NCI-H2227 (cell line): ENCODE measurements at regions not wholly inside any gene's neighbourhood (a gene's known extent, or its start where the extent isn't known, plus 50 kb on each side); places are given as distances from the start of the nearest gene placed in this dataset.
"Not testable (repeated sequence)": the region's sequence is repeated elsewhere in the genome, so short reads cannot be mapped to it uniquely, and the experiment has no call there.

ENCODE experiments used
- DNase-seq: peaks from one replicate; lab custom pipeline; 2025; ENCODE audit not compliant: unreplicated experiment; lab: John Stamatoyannopoulos, UW

GRCh38 chr5:102154791-102155605 lies 141.1 kb downstream of the SLCO4C1 start:
- DNase-seq, result not testable (repeated sequence)

- DNase-seq, result no peak
Observed at GRCh38 chr5:102154291-102154690, 141.8 kb downstream of the SLCO4C1 start.

GRCh38 chr5:102153003-102153759 lies 142.9 kb downstream of the SLCO4C1 start:
- DNase-seq, result no peak

GRCh38 chr5:102139029-102139428 lies 157.1 kb downstream of the SLCO4C1 start:
- no peak for DNase-seq

- DNase-seq, result no peak
Observed at GRCh38 chr5:102138243-102138653, 157.8 kb downstream of the SLCO4C1 start.

- DNase-seq, result no peak
Observed at GRCh38 chr5:102130890-102131289, 165.2 kb downstream of the SLCO4C1 start.

GRCh38 chr5:102130386-102130785 lies 165.7 kb downstream of the SLCO4C1 start:
- DNase-seq, result no peak

- DNase-seq, result no peak
Observed at GRCh38 chr5:102119252-102119651, 176.8 kb downstream of the SLCO4C1 start.

GRCh38 chr5:102115736-102116135 lies 180.3 kb downstream of the SLCO4C1 start:
- no peak for DNase-seq

GRCh38 chr5:102114525-102115069 lies 181.5 kb downstream of the SLCO4C1 start:
- DNase-seq, result no peak

- no peak for DNase-seq
Observed at GRCh38 chr5:102107865-102108264, 188.2 kb downstream of the SLCO4C1 start.

- no peak for DNase-seq
Observed at GRCh38 chr5:102106599-102106998, 189.5 kb downstream of the SLCO4C1 start.

GRCh38 chr5:102099766-102100331 lies 196.2 kb downstream of the SLCO4C1 start:
- no peak for DNase-seq

- DNase-seq, result not testable (repeated sequence)
Observed at GRCh38 chr5:102099083-102099482, 197.0 kb downstream of the SLCO4C1 start.

- not testable (repeated sequence) for DNase-seq
Observed at GRCh38 chr5:102098606-102099005, 197.5 kb downstream of the SLCO4C1 start.

GRCh38 chr5:102090770-102091169 lies 205.3 kb downstream of the SLCO4C1 start:
- DNase-seq, result no peak

- DNase-seq, result no peak
Observed at GRCh38 chr5:102089883-102090282, 206.2 kb downstream of the SLCO4C1 start.

GRCh38 chr5:102087906-102088305 lies 208.2 kb downstream of the SLCO4C1 start:
- no peak for DNase-seq

GRCh38 chr5:102080288-102080687 lies 215.8 kb downstream of the SLCO4C1 start:
- DNase-seq, result no peak

- no peak for DNase-seq
Observed at GRCh38 chr5:102077920-102078319, 218.2 kb downstream of the SLCO4C1 start.

GRCh38 chr5:102069974-102070373 lies 226.1 kb downstream of the SLCO4C1 start:
- no peak for DNase-seq

GRCh38 chr5:102068870-102069269 lies 227.2 kb downstream of the SLCO4C1 start:
- no peak for DNase-seq
